K562 (cell line): ENCODE measurements at regions not wholly inside any gene's neighbourhood (a gene's known extent, or its start where the extent isn't known, plus 50 kb on each side); places are given as distances from the start of the nearest gene placed in this dataset.

Experiments
- ATAC-seq: fragments of 200-7000 bp; cut with Tn5 transposase; 3 replicates; pipeline ENCODE4 v1.9.1; 2020; ENCODE audit warnings: moderate library complexity
- BruUV-seq: library from RNA; stranded (reverse); fragments of 400-500 nt; replicated peaks from 2 replicates; lab custom pipeline; 2021; lab: Mats Ljungman, UMichigan
- CTCF ChIA-PET: fragments of 300-600 bp; formaldehyde crosslinking; extraction: SDS; loops from one replicate; lab custom pipeline; 2021; ENCODE audit warnings: low intra/inter-chr PET ratio; lab: Yijun Ruan, JAX
- POLR2A ChIA-PET: fragments of 300-600, 350-650 bp; sonication (Branson Sonifier 250); formaldehyde crosslinking; extraction: SDS; loops from one replicate; lab custom pipeline; 2021; ENCODE audit warnings: antibody characterized with exemption, inconsistent platforms; lab: Yijun Ruan, JAX
- DNase-seq, 4 experiments: peaks; one replicate each; pipeline versions ENCODE4 v3.0.0 to v3.0.0-alpha.2; 2011 to 2018; ENCODE audit warnings: low spot score in 3 of 4, mixed read lengths in 3 of 4; ENCODE audit errors: extremely low read depth in 1 of 4
- FAIRE-seq: peaks from 2 replicates; lab custom pipeline; 2011; peaks lifted over from hg19 to GRCh38; lab: Jason Lieb, UNC
- H2AFZ ChIP-seq: 2 replicates; pipeline ENCODE4 v1.6.0; 2011; ENCODE audit warnings: low read depth, low read length, control low read depth, inconsistent platforms
- H3K27ac ChIP-seq: fragments of 200-600 bp; 3 replicates; pipeline ENCODE4 v1.8.0; 2011; ENCODE audit warnings: low read depth, mild to moderate bottlenecking, control low read depth, inconsistent platforms, low read length, moderate library complexity, mixed read lengths; ENCODE audit errors: extremely low read depth
- H3K27me3 ChIP-seq, 2 experiments: fragments of 300-600 bp in 1 of 2; 2 replicates in 1 of 2; 3 replicates in 1 of 2; pipeline versions ENCODE4 v1.6.0 to v1.8.0; 2011; ENCODE audit warnings: inconsistent platforms in 2 of 2, low read length in 2 of 2, mild to moderate bottlenecking in 1 of 2, mixed read lengths in 1 of 2, moderate library complexity in 1 of 2; ENCODE audit not compliant: control insufficient read depth in 2 of 2, insufficient read depth in 2 of 2
- H3K36me3 ChIP-seq: fragments of 300-600 bp; 3 replicates; pipeline ENCODE4 v1.8.0; 2011; ENCODE audit warnings: mild to moderate bottlenecking, low read length, inconsistent platforms; ENCODE audit not compliant: control insufficient read depth, insufficient read depth
- H3K4me1 ChIP-seq, 2 experiments: fragments of 200-600 bp in 1 of 2; replicated peaks in 1 of 2; 2 replicates in 1 of 2; 3 replicates in 1 of 2; pipeline versions ENCODE4 v1.5.1 to v1.8.0; 2011; ENCODE audit warnings: inconsistent platforms in 2 of 2, low read length in 2 of 2, mild to moderate bottlenecking in 1 of 2, mixed read lengths in 1 of 2, moderate library complexity in 1 of 2; ENCODE audit not compliant: control insufficient read depth in 2 of 2, insufficient read depth in 2 of 2
- H3K4me2 ChIP-seq: 2 replicates; pipeline ENCODE4 v1.6.1; 2011; ENCODE audit warnings: low read length, control low read depth, inconsistent platforms, mixed read lengths; ENCODE audit not compliant: insufficient read depth
- H3K4me3 ChIP-seq: fragments of 200-600 bp; sonication (generic), shearing (Covaris generic); 2 replicates; pipeline ENCODE4 v1.5.1; 2016; ENCODE audit warnings: control low read depth, inconsistent platforms
- H3K79me2 ChIP-seq: fragments of 200-600 bp; 3 replicates; pipeline ENCODE4 v1.8.0; 2011; ENCODE audit warnings: low read length, inconsistent platforms; ENCODE audit not compliant: control insufficient read depth, insufficient read depth
- H3K9ac ChIP-seq, 2 experiments: 2 replicates each; pipeline versions ENCODE4 v1.6.0 to v1.6.1; 2011; ENCODE audit warnings: low read depth in 2 of 2, low read length in 2 of 2, control low read depth in 1 of 2, inconsistent platforms in 1 of 2, mild to moderate bottlenecking in 1 of 2, mixed read lengths in 1 of 2; ENCODE audit not compliant: insufficient read depth in 1 of 2
- H3K9me1 ChIP-seq: one replicate; pipeline ENCODE4 v1.6.0; 2011; ENCODE audit warnings: inconsistent platforms, mild to moderate bottlenecking, low read length, moderate library complexity; ENCODE audit not compliant: control insufficient read depth, insufficient read depth
- H3K9me3 ChIP-seq: replicated peaks from 2 replicates; pipeline ENCODE4 v1.5.1; 2011; ENCODE audit warnings: low read depth, low read length, inconsistent platforms; ENCODE audit not compliant: control insufficient read depth, insufficient read depth
- H4K20me1 ChIP-seq: replicated peaks from 2 replicates; pipeline ENCODE4 v1.6.1; 2011; ENCODE audit warnings: low read length, inconsistent platforms, mixed read lengths; ENCODE audit not compliant: control insufficient read depth, insufficient read depth
- CBX5 ChIP-seq: IDR thresholded peaks from 2 replicates; pipeline ENCODE4 v1.6.1; 2014; ENCODE audit warnings: low read depth, borderline replicate concordance
- CEBPG ChIP-seq, 3 experiments: fragments of 200-800 bp in 1 of 3; sonication (Bioruptor generic) in 1 of 3; sonication (generic) in 1 of 3; formaldehyde crosslinking in 1 of 3; IDR thresholded peaks in 2 of 3; conservative IDR thresholded peaks in 1 of 3; 2 replicates each; pipeline versions ENCODE4 v1.6.1 to v1.8.0; 2016 to 2022; ENCODE audit warnings: missing compliant biosample characterization in 2 of 3, missing genetic modification characterization in 2 of 3, mild to moderate bottlenecking in 1 of 3, missing genetic modification reagents in 1 of 3
- GTF2B ChIP-seq: IDR thresholded peaks from 2 replicates; pipeline ENCODE4 v1.6.1; 2011; ENCODE audit not compliant: insufficient read length; ENCODE audit errors: extremely low read depth
- MCM3 ChIP-seq: fragments of 450-650 bp; IDR thresholded peaks from 2 replicates; pipeline ENCODE4 v1.6.1; 2016
- NR3C1 ChIP-seq: sonication (generic); formaldehyde crosslinking; IDR thresholded peaks from 2 replicates; pipeline ENCODE4 v1.8.1; 2022; ENCODE audit warnings: missing genetic modification reagents
- PTTG1 ChIP-seq: fragments of 450-650 bp; IDR thresholded peaks from 2 replicates; pipeline ENCODE4 v1.6.1; 2016; ENCODE audit warnings: low read depth, mild to moderate bottlenecking, missing genetic modification characterization, missing compliant biosample characterization
- RBM17 ChIP-seq: fragments of 200-400 bp; formaldehyde crosslinking; IDR thresholded peaks from 2 replicates; pipeline ENCODE4 v1.6.1; 2017; ENCODE audit warnings: low read depth, mild to moderate bottlenecking, low read length, borderline replicate concordance
- RUNX1 ChIP-seq: sonication (generic); IDR thresholded peaks from 2 replicates; pipeline ENCODE4 v1.6.1; 2016; ENCODE audit warnings: antibody characterized with exemption, low read depth
- SIN3B ChIP-seq: fragments of 450-650 bp; IDR thresholded peaks from 2 replicates; pipeline ENCODE4 v1.6.1; 2017; ENCODE audit warnings: low read depth, mild to moderate bottlenecking, moderate library complexity
- SNIP1 ChIP-seq: fragments of 450-650 bp; IDR thresholded peaks from 2 replicates; pipeline ENCODE4 v1.7.1; 2017; ENCODE audit warnings: low read depth, mild to moderate bottlenecking
- STAT6 ChIP-seq: sonication (generic); formaldehyde crosslinking; IDR thresholded peaks from 2 replicates; pipeline ENCODE4 v1.8.1; 2023; ENCODE audit warnings: mild to moderate bottlenecking, missing genetic modification reagents
- TBP ChIP-seq: optimal IDR thresholded peaks from 2 replicates; pipeline ENCODE3; 2011; ENCODE audit warnings: low read depth, low read length, improper control_type of control experiment
- ZBTB17 ChIP-seq: fragments of 450-650 bp; formaldehyde crosslinking; IDR thresholded peaks from 2 replicates; pipeline ENCODE4 v1.4.0; 2020; ENCODE audit warnings: mild to moderate bottlenecking
- ZFPM2 ChIP-seq: fragments of 250-450 bp; sonication (Bioruptor Pico); IDR thresholded peaks from 2 replicates; pipeline ENCODE4 v1.5.1; 2022; ENCODE audit warnings: mild to moderate bottlenecking
- ZNF217 ChIP-seq: sonication (generic); formaldehyde crosslinking; IDR thresholded peaks from 2 replicates; pipeline ENCODE4 v1.8.0; 2022; ENCODE audit warnings: mild to moderate bottlenecking, missing genetic modification reagents
- ZNF23 ChIP-seq: fragments of 250-450 bp; sonication (Bioruptor Pico); IDR thresholded peaks from 2 replicates; pipeline ENCODE4 v1.4.0; 2020; ENCODE audit warnings: mild to moderate bottlenecking
- ZNF280B ChIP-seq: fragments of 250-450 bp; sonication (Bioruptor Pico); IDR thresholded peaks from 2 replicates; pipeline ENCODE4 v1.5.1; 2021; ENCODE audit warnings: mild to moderate bottlenecking
- ZNF511 ChIP-seq: sonication (generic); formaldehyde crosslinking; IDR thresholded peaks from 2 replicates; pipeline ENCODE4 v1.8.0; 2022; ENCODE audit warnings: mild to moderate bottlenecking, missing genetic modification reagents
- WGBS: fragments of 100-300 bp; shearing (Covaris generic); methylation state at CpG from one replicate; pipeline ENCODE4 v1.1.6; 2016; ENCODE audit warnings: low coverage, mixed read lengths; ENCODE audit not compliant: insufficient coverage; ENCODE audit errors: missing lambda C conversion rate; 5-methylcytosine and 5-hydroxymethylcytosine counted together
- in situ Hi-C: fragments of 300-500 bp; cut with MboI; formaldehyde crosslinking; loops from 4 replicates; pipeline ENCODE4 v1.15.0; 2018; ENCODE audit warnings: inconsistent platforms, mixed read lengths
- intact Hi-C: fragments of 100-400 bp; cut with micrococcal nuclease; formaldehyde crosslinking; loops from 2 replicates; pipeline ENCODE4 v1.14.2; 2022

GRCh38 chr1:55815745-55816455 lies 600.7 kb upstream of the USP24 start (continued):
- TF ChIP-seq GTF2B (no peak), NR3C1 (CRISPR knock-in tag) (no peak), ZNF280B (CRISPR knock-in tag) (no peak), ZNF23 (CRISPR knock-in tag) (no peak), SIN3B (no peak), RBM17 (no peak)

- H3K4me2 ChIP-seq: no peak overlapping the region
- no TSS peak for BruUV-seq
- H3K27me3 ChIP-seq: no peaks in the 10 kb centered on the region
- intact Hi-C loops: no loop called here
- FAIRE-seq: no peak
- no peak overlapping the region for H2AFZ ChIP-seq
- in situ Hi-C loops: no loop called here
- H3K9ac ChIP-seq: no peak overlapping the region
- ChIA-PET CTCF (no interaction called here), POLR2A (no interaction called here)
- H3K36me3 ChIP-seq: no peaks in the 10 kb centered on the region
- no peaks in the 10 kb centered on the region for H3K4me1 ChIP-seq
- 0% methylated on average over 1 of the region's 1 CpG for WGBS
- no peaks in the 10 kb centered on the region for H3K9me3 ChIP-seq
- no peaks in the 10 kb centered on the region for H4K20me1 ChIP-seq
- DNase-seq: no peak
- H3K9me1 ChIP-seq: no peaks in the 10 kb centered on the region
- no peak overlapping the region for H3K27ac ChIP-seq
- no peak for ATAC-seq
- H3K4me3 ChIP-seq: no peak overlapping the region
- H3K79me2 ChIP-seq: no peaks in the 10 kb centered on the region
- TF ChIP-seq TBP (no peak), CBX5 (no peak), CEBPG (CRISPR knock-in tag; IDR thresholded peaks at IDR 0.05) (no peak), CEBPG (tag; conservative IDR thresholded peaks at IDR 0.05 in 1 of 2, IDR thresholded peaks at IDR 0.05 in 1 of 2) (no peak), RUNX1 (no peak), SNIP1 (no peak), STAT6 (CRISPR knock-in tag) (no peak), PTTG1 (tag) (no peak), ZFPM2 (CRISPR knock-in tag) (no peak), ZNF511 (no peak), MCM3 (no peak), ZNF217 (CRISPR knock-in tag) (no peak), ZBTB17 (CRISPR knock-in tag) (no peak)
Measured at GRCh38 chr1:55814967-55815366, 599.8 kb upstream of the USP24 start.
